ENCODE measurements at regions not wholly inside any gene's neighbourhood (a gene's known extent, or its start where the extent isn't known, plus 50 kb on each side); places are given as distances from the start of the nearest gene placed in this dataset.

GRCh38 chr5:166625210-166625865, 1666.1 kb upstream of the WWC1 start:
- Histone ChIP-seq H3K9ac (ENCODE audit: insufficient read depth, low read length, poor library complexity, severe bottlenecking) (no peak overlapping the region), H3K4me1 (ENCODE audit: control insufficient read depth in 1 of 2, insufficient read depth in 2 of 2, low read length in 2 of 2) (no peaks in the 10 kb centered on the region), H3K9me3 (replicated peaks in 1 of 2; ENCODE audit: control insufficient read depth in 1 of 2, insufficient read depth in 1 of 2, low read length in 2 of 2) (peaks cover 0 to 19% of the 10 kb centered on the region in 2 donors), H4K20me1 (ENCODE audit: insufficient read depth, low read length) (no peaks in the 10 kb centered on the region), H3K4me2 (replicated peaks; ENCODE audit: extremely low read depth, low read length, poor library complexity, severe bottlenecking) (no peak overlapping the region), H3K36me3 (replicated peaks in 1 of 2; ENCODE audit: control insufficient read depth in 1 of 2, insufficient read depth in 2 of 2, low read length in 2 of 2) (no peaks in the 10 kb centered on the region), H3K27me3 (ENCODE audit: control insufficient read depth in 2 of 2, insufficient read depth in 2 of 2, low read length in 2 of 2) (no peaks in the 10 kb centered on the region), H3K79me2 (ENCODE audit: insufficient read depth, low read length) (no peaks in the 10 kb centered on the region), H2AFZ (ENCODE audit: insufficient read depth, low read depth, low read length, poor library complexity, severe bottlenecking) (no peak overlapping the region), H3K27ac (ENCODE audit: low read depth in 1 of 2, low read length in 2 of 2) (no peak overlapping the region), H3K4me3 (replicated peaks in 1 of 3; ENCODE audit: low read depth in 2 of 3, low read length in 3 of 3) (no peak overlapping the region)
- Mint-ChIP-seq H3K4me1 (no peaks in the 10 kb centered on the region), H3K9me3 (peaks cover 0 to 5% (median under 1%) of the 10 kb centered on the region in 7 donors), H3K27ac (no peak overlapping the region), H3K4me3 (no peak overlapping the region), H3K27me3 (ENCODE audit: low read depth in 3 of 3) (peaks cover 0 to 1% (median 0%) of the 10 kb centered on the region in 3 donors), H3K36me3 (no peaks in the 10 kb centered on the region)
- TF ChIP-seq, protein P1, sequence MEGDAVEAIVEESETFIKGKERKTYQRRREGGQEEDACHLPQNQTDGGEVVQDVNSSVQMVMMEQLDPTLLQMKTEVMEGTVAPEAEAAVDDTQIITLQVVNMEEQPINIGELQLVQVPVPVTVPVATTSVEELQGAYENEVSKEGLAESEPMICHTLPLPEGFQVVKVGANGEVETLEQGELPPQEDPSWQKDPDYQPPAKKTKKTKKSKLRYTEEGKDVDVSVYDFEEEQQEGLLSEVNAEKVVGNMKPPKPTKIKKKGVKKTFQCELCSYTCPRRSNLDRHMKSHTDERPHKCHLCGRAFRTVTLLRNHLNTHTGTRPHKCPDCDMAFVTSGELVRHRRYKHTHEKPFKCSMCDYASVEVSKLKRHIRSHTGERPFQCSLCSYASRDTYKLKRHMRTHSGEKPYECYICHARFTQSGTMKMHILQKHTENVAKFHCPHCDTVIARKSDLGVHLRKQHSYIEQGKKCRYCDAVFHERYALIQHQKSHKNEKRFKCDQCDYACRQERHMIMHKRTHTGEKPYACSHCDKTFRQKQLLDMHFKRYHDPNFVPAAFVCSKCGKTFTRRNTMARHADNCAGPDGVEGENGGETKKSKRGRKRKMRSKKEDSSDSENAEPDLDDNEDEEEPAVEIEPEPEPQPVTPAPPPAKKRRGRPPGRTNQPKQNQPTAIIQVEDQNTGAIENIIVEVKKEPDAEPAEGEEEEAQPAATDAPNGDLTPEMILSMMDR (IDR thresholded peaks at IDR 0.05): no peak
- whole genome bisulfite sequencing (ENCODE audit: insufficient coverage): 73% methylated on average over 2 of the region's 6 CpGs
- DNase-seq: no peak
- intact Hi-C loops (cut with micrococcal nuclease): no loop called here

GRCh38 chr5:166637295-166637694, 1654.2 kb upstream of the WWC1 start:
- no peaks in the 10 kb centered on the region for H3K36me3 Mint-ChIP-seq
- H3K4me2 ChIP-seq (replicated peaks; ENCODE audit: extremely low read depth, low read length, poor library complexity, severe bottlenecking): no peak overlapping the region

More at GRCh38 chr5:166637295-166637694, 1654.2 kb upstream of the WWC1 start:
- no peak for DNase-seq
- H3K4me1 ChIP-seq (ENCODE audit: control insufficient read depth in 1 of 2, insufficient read depth in 2 of 2, low read length in 2 of 2): no peaks in the 10 kb centered on the region
- no peak overlapping the region for H3K27ac Mint-ChIP-seq
- no peaks in the 10 kb centered on the region for H3K79me2 ChIP-seq (ENCODE audit: insufficient read depth, low read length)
- TF ChIP-seq, protein P1 (IDR thresholded peaks at IDR 0.05): no peak
- H3K4me1 Mint-ChIP-seq: no peaks in the 10 kb centered on the region
- no peaks in the 10 kb centered on the region for H4K20me1 ChIP-seq (ENCODE audit: insufficient read depth, low read length)
- peaks cover 6 to 9% of the 10 kb centered on the region in 2 donors for H3K9me3 ChIP-seq (replicated peaks in 1 of 2; ENCODE audit: control insufficient read depth in 1 of 2, insufficient read depth in 1 of 2, low read length in 2 of 2)
- no peak overlapping the region for H3K4me3 Mint-ChIP-seq
- H3K27ac ChIP-seq (ENCODE audit: low read depth in 1 of 2, low read length in 2 of 2): no peak overlapping the region
- no CpG with 5 or more reads among the region's 1 CpG for WGBS (ENCODE audit: insufficient coverage)
- no peaks in the 10 kb centered on the region for H3K27me3 Mint-ChIP-seq (ENCODE audit: low read depth in 3 of 3)
- H3K36me3 ChIP-seq (replicated peaks in 1 of 2; ENCODE audit: control insufficient read depth in 1 of 2, insufficient read depth in 2 of 2, low read length in 2 of 2): no peaks in the 10 kb centered on the region
- intact Hi-C loops (cut with micrococcal nuclease): no loop called here
- peaks cover 0 to 3% (median 2%) of the 10 kb centered on the region in 7 donors for H3K9me3 Mint-ChIP-seq
- no peak overlapping the region for H2AFZ ChIP-seq (ENCODE audit: insufficient read depth, low read depth, low read length, poor library complexity, severe bottlenecking)
- H3K4me3 ChIP-seq (replicated peaks in 1 of 3; ENCODE audit: low read depth in 2 of 3, low read length in 3 of 3): no peak overlapping the region
- H3K27me3 ChIP-seq (ENCODE audit: control insufficient read depth in 2 of 2, insufficient read depth in 2 of 2, low read length in 2 of 2): no peaks in the 10 kb centered on the region
- H3K9ac ChIP-seq (ENCODE audit: insufficient read depth, low read length, poor library complexity, severe bottlenecking): no peak overlapping the region

Data from CD14-positive monocyte (primary cell).